Transverse colon (tissue), 4 donors: ENCODE measurements at regions not wholly inside any gene's neighbourhood (a gene's known extent, or its start where the extent isn't known, plus 50 kb on each side); places are given as distances from the start of the nearest gene placed in this dataset.

ENCODE experiments used
- DNase-seq: peaks from one replicate; pipeline ENCODE4 v3.0.0-alpha.2; 2019
- H3K27ac ChIP-seq, 4 donors: fragments of 200-600 bp; sonication (generic); 2 replicates each; pipeline ENCODE4 v1.5.1; 2016 to 2018; ENCODE audit warnings: inconsistent platforms in 4 of 4
- H3K27me3 ChIP-seq: fragments of 200-600 bp; sonication (generic); 2 replicates; pipeline ENCODE4 v1.5.1; 2017; ENCODE audit warnings: inconsistent platforms
- H3K36me3 ChIP-seq, 4 donors: fragments of 200-600 bp; sonication (generic); 2 replicates each; pipeline ENCODE4 v1.5.1; 2017 to 2019; ENCODE audit warnings: inconsistent platforms in 4 of 4
- H3K4me1 ChIP-seq, 4 donors: fragments of 200-600 bp; sonication (generic); 2 replicates each; pipeline ENCODE4 v1.5.1; 2017 to 2020; ENCODE audit warnings: inconsistent platforms in 4 of 4
- H3K4me3 ChIP-seq, 4 donors: fragments of 200-600 bp; sonication (generic); 1 replicate in 1 of 4; 2 replicates in 3 of 4; pipeline versions ENCODE4 v1.5.1 to v1.6.1; 2017 to 2019; ENCODE audit warnings: inconsistent platforms in 4 of 4
- H3K9me3 ChIP-seq, 2 donors: fragments of 200-600 bp; sonication (generic); 2 replicates each; pipeline ENCODE4 v1.5.1; 2017 to 2019; ENCODE audit warnings: inconsistent platforms in 2 of 2
- CTCF ChIP-seq, 5 experiments: fragments of 200-600 bp in 3 of 5; fragments of 450-650 bp in 2 of 5; sonication (generic) in 3 of 5; IDR thresholded peaks; 1 replicate in 2 of 5; 2 replicates in 3 of 5; pipeline ENCODE4 v1.5.1; 2016 to 2017; ENCODE audit warnings: antibody characterized with exemption in 5 of 5, inconsistent platforms in 3 of 5, mild to moderate bottlenecking in 2 of 5, moderate library complexity in 1 of 5
- EP300 ChIP-seq: sonication (generic); formaldehyde crosslinking; IDR thresholded peaks from one replicate; pipeline ENCODE4 v1.6.1; 2017; ENCODE audit warnings: antibody characterized with exemption, low read depth
- POLR2A ChIP-seq: fragments of 450-650 bp; IDR thresholded peaks from one replicate; pipeline ENCODE4 v1.6.1; 2016; ENCODE audit warnings: antibody characterized with exemption, mild to moderate bottlenecking, moderate library complexity
- POLR2AphosphoS5 ChIP-seq, 3 donors: sonication (generic); formaldehyde crosslinking; IDR thresholded peaks; one replicate each; pipeline ENCODE4 v1.6.1; 2016; ENCODE audit warnings: antibody characterized with exemption in 3 of 3
- WGBS, 2 donors: methylation state at CpG; one replicate each; pipeline ENCODE4 v1.1.5; 2018; ENCODE audit warnings: low coverage in 1 of 2; 5-methylcytosine and 5-hydroxymethylcytosine counted together
- in situ Hi-C, 4 donors: fragments of 200-750 bp; cut with MboI; loops; one replicate each; pipeline versions ENCODE4 v1.15.0 to v1.15.1; 2017; ENCODE audit warnings: low sequenced_read_pairs in 3 of 4, low pct_ligation_motif_present in 1 of 4, low pct_unique_long_range_greater_than_20kb in 1 of 4
- intact Hi-C: fragments of 100-400 bp; cut with DNase I; formaldehyde crosslinking; loops from one replicate; pipeline ENCODE4 v1.15.1; 2023; ENCODE audit warnings: low total_unique reads

GRCh38 chr5:98248949-98249348 is 524.5 kb upstream of the RGMB start:
- no peak for TF ChIP-seq POLR2AphosphoS5 (IDR thresholded peaks at IDR 0.05)
- no peak for TF ChIP-seq POLR2A
- TF ChIP-seq CTCF (IDR thresholded peaks at IDR 0.05): no peak
- no peak for TF ChIP-seq EP300
- DNase-seq: no peak
- H3K4me1 ChIP-seq: no peaks in the 10 kb centered on the region
- H3K4me3 ChIP-seq: no peak overlapping the region
- H3K36me3 ChIP-seq: no peaks in the 10 kb centered on the region
- H3K9me3 ChIP-seq: no peaks in the 10 kb centered on the region
- in situ Hi-C loops (no loop called here), intact Hi-C loops (no loop called here)
- no peaks in the 10 kb centered on the region for H3K27me3 ChIP-seq
- H3K27ac ChIP-seq: no peak overlapping the region
- 79 to 83% methylated on average over 2 of the region's 2 CpGs for WGBS, 2 donors

GRCh38 chr5:98258939-98259338 is 514.5 kb upstream of the RGMB start:
- TF ChIP-seq CTCF (IDR thresholded peaks at IDR 0.05) (no peak), POLR2A (no peak), EP300 (no peak), POLR2AphosphoS5 (IDR thresholded peaks at IDR 0.05) (no peak)
- intact Hi-C loops (no loop called here), in situ Hi-C loops (no loop called here)
- WGBS, 2 donors: 44% methylated on average over 3 of the region's 3 CpGs; no CpG with 5 or more reads in 1 of the 2 donors
- H3K27me3 ChIP-seq: no peaks in the 10 kb centered on the region
- H3K27ac ChIP-seq: no peak overlapping the region
- H3K9me3 ChIP-seq: no peaks in the 10 kb centered on the region
- H3K4me3 ChIP-seq: no peak overlapping the region
- DNase-seq: no peak
- no peaks in the 10 kb centered on the region for H3K36me3 ChIP-seq
- H3K4me1 ChIP-seq: no peaks in the 10 kb centered on the region

GRCh38 chr5:98259595-98259994 is 513.9 kb upstream of the RGMB start:
- in situ Hi-C loops: no loop called here

GRCh38 chr5:98263084-98263483 is 510.4 kb upstream of the RGMB start:
- in situ Hi-C loops: no loop called here
- Histone ChIP-seq H3K27ac (no peak overlapping the region), H3K27me3 (no peaks in the 10 kb centered on the region), H3K4me1 (no peaks in the 10 kb centered on the region), H3K36me3 (no peaks in the 10 kb centered on the region), H3K4me3 (no peak overlapping the region), H3K9me3 (no peaks in the 10 kb centered on the region)
- no peak for DNase-seq
- intact Hi-C loops: no loop called here
- WGBS, 2 donors: 93 to 94% methylated on average over 2 of the region's 2 CpGs
- TF ChIP-seq EP300 (no peak), POLR2A (no peak), CTCF (IDR thresholded peaks at IDR 0.05) (no peak), POLR2AphosphoS5 (IDR thresholded peaks at IDR 0.05) (no peak)

More at GRCh38 chr5:98259595-98259994, 513.9 kb upstream of the RGMB start:
- WGBS, 2 donors: 87% methylated on average over 3 of the region's 3 CpGs; no CpG with 5 or more reads in 1 of the 2 donors
- TF ChIP-seq EP300 (no peak), CTCF (IDR thresholded peaks at IDR 0.05) (no peak), POLR2AphosphoS5 (IDR thresholded peaks at IDR 0.05) (no peak), POLR2A (no peak)
- Histone ChIP-seq H3K27me3 (no peaks in the 10 kb centered on the region), H3K4me1 (no peaks in the 10 kb centered on the region), H3K27ac (no peak overlapping the region), H3K36me3 (no peaks in the 10 kb centered on the region), H3K9me3 (no peaks in the 10 kb centered on the region), H3K4me3 (no peak overlapping the region)
- DNase-seq: no peak
- intact Hi-C loops: no loop called here
